ENCODE measurements at regions not wholly inside any gene's neighbourhood (a gene's known extent, or its start where the extent isn't known, plus 50 kb on each side); places are given as distances from the start of the nearest gene placed in this dataset.

DNA sequence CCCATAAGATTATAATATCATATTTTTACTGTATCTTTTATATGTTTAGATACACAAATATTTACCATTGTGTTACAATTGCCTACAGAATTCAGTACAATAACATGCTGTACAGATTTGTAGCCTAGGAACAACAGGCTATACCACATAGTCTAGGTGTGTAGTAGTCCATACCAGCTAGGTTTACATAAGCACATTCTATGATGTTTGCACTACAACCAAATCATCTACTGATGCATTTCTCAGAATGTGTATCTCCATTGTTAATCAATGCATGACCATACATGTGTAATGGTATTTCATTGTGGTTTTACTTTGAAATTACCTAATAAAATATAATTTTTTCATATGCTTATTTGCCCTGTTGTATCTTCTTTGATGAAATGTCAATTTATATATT, 288.1 kb upstream of the PCDH10 start:
- TF ChIP-seq, protein P1, sequence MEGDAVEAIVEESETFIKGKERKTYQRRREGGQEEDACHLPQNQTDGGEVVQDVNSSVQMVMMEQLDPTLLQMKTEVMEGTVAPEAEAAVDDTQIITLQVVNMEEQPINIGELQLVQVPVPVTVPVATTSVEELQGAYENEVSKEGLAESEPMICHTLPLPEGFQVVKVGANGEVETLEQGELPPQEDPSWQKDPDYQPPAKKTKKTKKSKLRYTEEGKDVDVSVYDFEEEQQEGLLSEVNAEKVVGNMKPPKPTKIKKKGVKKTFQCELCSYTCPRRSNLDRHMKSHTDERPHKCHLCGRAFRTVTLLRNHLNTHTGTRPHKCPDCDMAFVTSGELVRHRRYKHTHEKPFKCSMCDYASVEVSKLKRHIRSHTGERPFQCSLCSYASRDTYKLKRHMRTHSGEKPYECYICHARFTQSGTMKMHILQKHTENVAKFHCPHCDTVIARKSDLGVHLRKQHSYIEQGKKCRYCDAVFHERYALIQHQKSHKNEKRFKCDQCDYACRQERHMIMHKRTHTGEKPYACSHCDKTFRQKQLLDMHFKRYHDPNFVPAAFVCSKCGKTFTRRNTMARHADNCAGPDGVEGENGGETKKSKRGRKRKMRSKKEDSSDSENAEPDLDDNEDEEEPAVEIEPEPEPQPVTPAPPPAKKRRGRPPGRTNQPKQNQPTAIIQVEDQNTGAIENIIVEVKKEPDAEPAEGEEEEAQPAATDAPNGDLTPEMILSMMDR (conservative IDR thresholded peaks at IDR 0.05; ENCODE audit: low read depth, low read length), result no peak
- no peak for TF ChIP-seq EZH2phosphoT487 (IDR thresholded peaks at IDR 0.05; ENCODE audit: borderline replicate concordance, low read length)
- no peak for TF ChIP-seq EZH2 (IDR thresholded peaks at IDR 0.05; ENCODE audit: low read length, unreplicated experiment)
